GM19025 (cell line): ENCODE measurements at regions not wholly inside any gene's neighbourhood (a gene's known extent, or its start where the extent isn't known, plus 50 kb on each side); places are given as distances from the start of the nearest gene placed in this dataset.
A peak's percentile ranks its signal among the peaks of the same experiment; 100 is the strongest.
"Not testable (repeated sequence)": the region's sequence is repeated elsewhere in the genome, so short reads cannot be mapped to it uniquely, and the experiment has no call there.

Source experiments
- ATAC-seq: cut with Tn5 transposase; IDR thresholded peaks from one replicate; pipeline ENCODE4 v1.9.1; 2021; ENCODE audit warnings: mild to moderate bottlenecking, low read depth, moderate library complexity; ENCODE audit not compliant: unreplicated experiment

DNA sequence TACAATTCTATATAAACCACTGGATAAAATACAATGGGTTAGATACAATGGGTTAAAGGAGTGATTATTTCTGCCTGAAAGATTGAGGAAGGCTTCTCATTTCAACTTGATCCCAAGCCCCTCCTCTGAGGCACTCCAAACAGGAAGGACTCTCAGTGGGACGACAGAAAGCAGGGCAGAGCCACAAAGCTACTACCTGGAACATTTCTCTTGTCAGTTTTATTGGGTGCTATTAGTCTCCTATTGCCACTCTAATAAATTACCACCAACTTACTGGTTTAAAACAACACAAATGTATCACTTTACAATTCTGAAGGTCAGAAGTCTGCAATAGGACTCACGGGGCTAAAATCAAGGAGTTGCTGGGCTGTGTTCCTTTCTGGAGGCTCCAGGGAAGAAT is 146.7 kb downstream of the MREG start:
- no peak for ATAC-seq

DNA sequence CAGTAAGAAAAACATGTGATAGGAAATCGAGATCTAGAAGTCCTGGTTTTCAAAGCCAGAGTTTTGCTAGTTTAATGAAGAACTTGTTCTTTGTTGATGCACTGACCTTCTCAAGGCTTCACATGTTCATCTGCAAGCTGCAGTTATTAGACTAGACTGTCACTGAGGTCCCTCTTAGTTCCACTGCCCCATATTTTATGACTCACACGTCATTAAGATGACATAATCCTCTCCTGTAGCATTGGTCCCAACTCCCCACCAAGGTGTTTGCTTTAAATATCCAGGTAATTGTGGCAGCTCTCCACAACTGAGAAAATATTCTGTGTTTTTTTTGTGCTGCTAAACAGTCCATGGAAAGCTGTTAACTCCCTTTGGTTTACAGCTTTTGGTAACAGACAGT is 149.7 kb downstream of the MREG start:
- ATAC-seq, result no peak

DNA sequence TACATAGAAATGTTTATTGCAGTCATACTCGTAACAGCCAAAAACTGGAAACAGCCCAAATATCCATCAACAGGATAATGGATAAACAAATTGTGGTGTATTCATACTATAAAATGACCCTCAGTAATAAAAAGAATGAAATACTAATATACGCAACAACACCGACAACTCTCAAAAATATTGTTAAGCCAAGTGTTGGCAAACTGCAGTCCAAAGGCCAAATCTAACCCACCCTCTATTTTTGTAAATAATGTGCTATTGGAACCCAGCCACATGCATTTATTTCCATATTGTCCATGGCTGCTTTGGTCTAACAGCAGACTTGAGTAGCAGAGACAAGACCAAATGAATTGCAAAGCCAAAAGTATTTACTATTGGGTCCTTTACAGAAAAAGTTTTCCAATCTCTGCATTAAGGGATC is 151.0 kb downstream of the MREG start:
- no peak for ATAC-seq

DNA sequence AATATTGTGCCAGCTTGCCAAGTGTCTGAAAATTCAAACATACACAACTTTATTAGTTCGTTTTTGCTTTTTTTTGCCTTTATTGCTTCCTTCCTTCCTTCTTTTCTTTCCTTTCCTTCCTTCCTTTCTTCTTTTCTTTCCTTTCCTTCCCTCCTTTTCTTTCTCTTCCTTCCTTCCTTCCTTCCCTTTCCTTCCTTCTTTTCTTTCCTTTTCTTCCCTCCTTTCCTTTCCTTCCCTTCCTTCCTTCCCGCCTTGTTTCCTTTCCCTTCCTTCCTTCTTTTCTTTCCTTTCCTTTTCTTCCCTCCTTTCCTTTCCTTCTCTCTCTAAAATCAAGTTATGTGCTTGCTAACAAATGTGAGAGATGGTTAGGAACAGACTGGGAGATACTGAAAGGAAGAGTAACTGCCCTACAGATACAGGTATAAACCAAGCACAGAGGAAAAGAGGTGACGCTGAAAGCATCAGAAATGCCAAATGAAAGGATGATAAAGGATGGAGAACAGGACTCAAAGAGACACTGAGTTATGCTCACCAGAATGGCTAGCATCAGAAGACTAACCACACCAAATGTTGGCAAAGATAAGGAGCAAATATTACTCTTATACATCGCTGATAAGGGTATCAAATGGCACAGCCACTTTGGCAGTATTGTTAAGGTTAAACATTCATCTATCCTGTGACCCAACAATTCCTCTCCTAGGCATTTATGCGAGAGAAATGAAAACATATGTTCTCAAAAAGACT is 151.6 kb downstream of the MREG start:
- no peak for ATAC-seq

DNA sequence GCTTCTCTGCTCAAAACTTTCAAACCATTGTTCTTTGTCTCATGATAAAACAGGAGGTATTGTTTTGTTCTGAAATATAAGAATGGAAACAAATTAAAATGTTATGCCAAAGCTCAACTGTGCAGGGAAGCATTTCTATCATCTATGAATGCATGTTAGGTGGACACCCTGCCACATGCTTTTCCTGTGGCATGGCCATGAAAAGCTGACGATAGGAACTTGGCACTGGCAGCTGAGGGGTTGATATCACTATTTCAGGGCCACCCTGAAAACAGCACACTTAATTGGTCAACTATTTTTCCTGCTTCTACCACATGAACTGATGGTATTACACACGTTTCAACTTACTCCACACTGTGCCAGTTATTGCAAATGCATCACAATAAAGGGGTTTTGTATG is 157.3 kb downstream of the MREG start:
- no peak for ATAC-seq

DNA sequence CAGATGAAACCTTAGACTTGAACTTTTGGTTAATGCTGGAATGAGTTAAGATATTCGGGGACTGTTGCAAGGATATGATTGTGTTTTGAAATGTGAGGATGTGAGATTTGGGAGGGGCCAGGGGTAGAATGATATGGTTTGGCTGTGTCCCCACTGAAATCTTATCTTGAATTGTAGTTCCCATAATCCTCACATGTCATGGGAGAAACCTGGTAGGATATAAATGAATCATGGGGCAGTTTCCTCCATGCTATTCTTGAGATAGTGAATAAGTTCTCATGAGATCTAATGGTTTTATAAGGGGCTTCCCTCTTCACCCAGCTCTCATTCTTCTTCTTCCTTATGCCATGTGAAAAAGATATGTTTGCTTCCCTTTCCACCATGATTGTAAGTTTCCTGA is 158.0 kb downstream of the MREG start:
- ATAC-seq, result not testable (repeated sequence)

DNA sequence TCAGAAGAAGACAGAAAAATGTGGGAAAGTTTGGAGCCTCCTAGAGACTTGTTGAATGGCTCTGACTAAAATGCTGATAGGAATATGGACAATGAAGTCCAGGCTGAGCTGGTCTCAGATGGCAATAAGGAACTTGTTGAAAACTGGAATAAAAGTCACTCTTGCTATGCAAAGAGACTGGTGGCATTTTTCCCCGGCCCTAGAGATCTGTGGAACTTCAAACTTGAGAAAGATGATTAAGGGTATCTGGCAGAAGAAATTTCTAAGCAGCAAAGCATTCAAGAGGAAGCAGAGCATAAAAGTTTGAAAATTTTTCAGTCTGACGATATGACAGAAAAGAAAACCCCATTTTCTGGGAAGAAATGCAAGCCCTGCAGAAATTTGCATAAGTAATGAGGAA is 159.3 kb downstream of the MREG start:
- ATAC-seq, result no peak

DNA sequence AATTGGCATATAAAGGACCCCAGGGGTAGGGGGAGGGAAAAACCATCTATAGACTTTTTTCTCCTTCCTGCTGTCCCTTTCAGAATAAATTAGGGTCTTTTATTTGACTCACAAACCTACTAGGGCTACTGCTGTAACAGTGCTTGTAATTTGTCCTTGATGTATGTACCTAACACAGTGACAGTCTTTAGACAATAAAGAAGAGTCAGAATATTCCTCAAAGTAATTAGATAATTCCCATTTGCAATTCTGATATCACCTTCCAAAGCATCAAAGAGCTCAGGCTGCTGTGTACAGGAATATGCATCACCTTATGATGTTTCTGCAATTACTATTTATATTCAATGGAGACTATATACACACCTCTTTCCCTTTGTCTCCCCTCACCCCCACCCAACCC is 161.7 kb downstream of the MREG start:
- no peak for ATAC-seq

DNA sequence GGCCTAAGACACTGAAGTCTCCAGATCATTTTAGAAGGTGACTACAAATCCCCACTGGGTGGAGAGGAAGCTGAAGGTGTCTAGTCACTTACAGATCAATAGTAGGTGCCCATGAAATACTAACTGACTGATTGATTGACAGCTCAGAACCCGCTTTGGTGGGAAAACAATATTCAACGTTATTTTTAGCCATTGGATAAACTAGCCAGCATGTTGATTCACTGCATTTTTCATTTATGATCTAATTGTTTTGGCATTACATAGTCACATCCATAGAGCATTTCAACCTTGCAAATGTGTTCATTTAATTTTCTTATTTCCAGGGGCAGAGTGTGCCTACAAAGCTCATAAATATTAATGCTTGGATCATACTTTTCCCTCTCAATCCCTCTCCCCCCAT is 162.3 kb downstream of the MREG start:
- ATAC-seq, result no peak

DNA sequence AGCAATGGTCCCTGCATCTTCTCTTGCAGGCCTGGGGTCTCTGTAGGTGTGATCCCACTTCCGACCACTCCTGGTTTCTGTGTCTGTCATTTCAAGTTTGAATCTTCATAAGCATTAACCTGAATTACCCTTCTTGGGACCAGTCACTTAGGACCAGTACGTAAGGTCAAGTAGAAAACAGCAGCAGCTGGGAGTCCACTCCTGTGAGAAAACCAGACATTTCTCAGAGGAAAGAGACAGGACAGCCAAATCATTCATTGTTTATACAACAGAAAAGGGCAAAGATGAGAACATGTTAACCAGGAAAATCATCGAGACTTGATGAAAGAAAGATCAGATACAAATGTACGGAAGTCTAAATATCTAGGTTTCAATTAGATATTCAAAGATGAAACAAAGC is 163.0 kb downstream of the MREG start:
- ATAC-seq, result no peak

DNA sequence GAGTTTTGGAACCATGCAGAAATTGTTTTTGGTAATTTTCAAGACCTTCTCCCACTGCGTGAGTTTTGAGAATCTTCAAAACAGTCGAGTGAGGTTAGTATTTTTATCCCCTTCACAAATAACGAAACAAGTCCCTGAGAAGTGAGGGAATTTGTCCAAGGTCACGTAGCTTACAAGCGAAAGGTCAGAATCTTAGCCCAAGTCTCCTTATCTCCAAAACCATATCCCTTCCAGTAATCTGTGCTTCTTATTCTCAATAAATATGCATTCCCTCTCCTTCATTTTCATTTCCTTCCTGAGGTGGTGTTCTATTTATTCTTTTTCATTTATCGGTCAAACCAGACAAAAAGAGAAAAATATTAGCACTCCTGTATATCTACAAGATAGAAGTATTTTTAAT is 163.6 kb downstream of the MREG start:
- ATAC-seq, result no peak

DNA sequence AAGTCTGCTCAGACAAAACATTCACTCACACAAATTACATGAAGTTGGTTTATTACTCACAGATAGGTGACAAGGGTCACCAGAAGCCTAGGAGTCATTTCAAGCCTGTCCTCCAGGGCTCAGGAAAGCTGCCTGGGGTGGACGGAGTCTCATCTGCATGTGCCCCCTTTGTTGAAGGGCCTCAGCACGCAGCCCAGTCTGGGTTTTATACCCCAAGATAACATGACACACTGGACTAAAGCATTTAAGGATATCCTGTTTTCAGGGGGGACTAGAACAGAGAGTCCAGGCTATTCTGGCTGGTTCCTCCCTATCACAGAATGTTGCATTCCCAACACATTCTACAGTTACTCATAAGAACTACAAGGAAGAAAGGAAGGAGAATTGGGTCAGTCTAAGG is 164.7 kb downstream of the MREG start:
- ATAC-seq, result no peak

DNA sequence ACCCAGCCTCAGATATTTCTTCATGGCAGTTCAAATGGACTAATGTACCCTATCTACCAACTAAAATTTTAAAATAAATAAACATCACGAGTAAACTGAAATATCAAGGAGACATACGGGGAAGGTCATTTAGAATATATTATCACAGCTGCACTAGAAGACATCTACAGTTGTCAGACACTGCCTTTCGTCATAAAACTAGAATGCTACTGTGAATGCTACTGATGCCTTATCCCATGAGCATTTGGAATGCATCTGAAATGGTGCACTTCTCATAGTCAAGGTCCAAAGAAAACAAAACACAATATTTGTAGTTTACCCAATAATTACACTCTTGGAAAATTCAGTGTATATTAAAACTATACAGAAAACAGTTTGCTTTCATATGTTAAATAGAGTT is 165.2 kb downstream of the MREG start:
- no peak for ATAC-seq

DNA sequence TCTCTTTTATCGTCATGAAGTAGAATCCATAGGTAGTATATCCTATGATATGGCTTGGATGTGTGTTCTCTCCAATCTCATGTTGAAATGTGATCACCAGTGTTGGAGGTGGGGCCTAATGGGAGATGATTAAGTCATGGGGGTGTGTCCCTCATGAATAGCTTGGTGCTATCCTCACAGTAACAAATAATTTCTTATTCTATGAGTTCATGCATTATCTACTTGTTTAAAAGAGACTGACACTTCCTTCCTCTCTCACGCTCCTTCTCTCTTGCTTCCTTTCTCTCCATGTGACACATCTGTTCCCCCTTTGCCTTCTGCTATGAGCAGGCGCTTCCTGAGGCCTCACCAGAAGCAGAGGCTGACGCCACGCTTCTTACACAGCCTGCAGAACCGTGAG is 165.6 kb downstream of the MREG start:
- ATAC-seq, result no peak

DNA sequence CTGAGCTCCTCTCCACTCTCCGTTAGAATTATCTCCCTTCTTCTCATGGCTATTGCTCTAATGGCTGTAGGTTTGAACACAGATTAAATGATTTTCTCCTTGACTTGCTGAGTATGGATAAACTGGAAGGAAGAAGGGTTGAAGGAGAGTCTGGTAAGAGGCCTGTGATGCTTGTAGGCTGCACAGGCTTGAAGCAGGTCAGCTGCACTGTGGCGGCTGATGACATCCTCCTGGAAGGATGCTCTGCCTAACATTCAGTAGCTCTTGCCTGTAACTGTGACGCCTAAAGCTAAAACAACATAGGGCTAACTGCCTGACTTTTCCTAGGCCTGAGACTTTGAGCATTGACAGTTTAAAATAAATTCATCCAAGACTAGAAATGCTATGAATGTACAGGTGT is 166.3 kb downstream of the MREG start:
- ATAC-seq, result no peak

DNA sequence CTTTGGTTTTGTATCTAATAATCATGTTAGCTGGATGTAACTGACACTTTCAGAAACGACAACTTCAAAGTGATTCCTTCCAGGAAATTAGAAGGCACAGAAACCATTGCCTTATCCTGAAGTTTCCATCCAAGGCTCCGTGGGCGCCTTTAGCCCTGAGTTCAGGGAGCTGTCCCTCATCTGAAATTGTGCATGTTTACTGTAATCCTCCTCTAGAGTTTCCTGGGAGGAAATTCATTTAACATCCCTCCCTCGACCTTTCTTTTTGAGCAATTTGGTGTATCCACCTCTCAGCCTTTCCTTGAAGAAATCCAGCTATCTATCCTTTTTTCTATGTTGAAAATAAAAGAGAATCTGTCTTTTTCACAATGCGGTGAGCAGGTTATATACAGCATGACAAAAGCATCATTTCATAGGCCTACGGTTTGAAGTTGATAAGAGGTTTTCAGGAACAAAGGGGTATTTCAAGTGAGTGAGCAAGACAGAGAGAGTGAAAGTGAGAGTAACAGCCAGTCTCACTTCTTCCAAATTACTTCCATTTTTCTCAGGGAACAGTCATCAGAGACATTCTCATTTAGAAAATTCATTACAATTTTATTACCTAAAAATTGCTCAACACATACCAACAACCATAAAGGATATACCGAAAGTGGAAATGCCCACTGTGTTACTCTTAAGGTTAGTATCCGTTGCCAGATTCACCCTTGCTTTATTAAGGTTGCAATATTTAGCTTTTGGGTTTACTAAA is 167.3 kb downstream of the MREG start:
- ATAC-seq, result peak; percentile 57

DNA sequence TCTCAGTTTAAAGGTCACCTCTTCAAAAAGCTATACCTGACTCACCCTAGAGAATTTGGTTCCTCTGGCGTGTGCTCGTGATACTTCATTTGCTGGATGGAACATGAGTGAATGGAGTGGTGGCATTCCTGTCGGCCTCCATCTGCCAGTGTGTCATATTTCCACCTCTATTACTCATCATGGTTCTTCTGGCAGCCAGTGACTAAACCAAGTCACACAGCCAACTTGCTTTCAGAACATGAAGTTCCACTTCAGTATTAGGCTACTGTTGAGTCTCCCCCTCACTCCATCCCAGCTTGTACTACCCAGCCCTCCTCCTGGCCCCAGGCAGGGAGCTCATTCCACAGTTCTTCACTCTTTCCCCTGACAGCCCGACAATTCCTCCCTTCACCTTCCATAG is 169.8 kb downstream of the MREG start:
- ATAC-seq, result no peak

DNA sequence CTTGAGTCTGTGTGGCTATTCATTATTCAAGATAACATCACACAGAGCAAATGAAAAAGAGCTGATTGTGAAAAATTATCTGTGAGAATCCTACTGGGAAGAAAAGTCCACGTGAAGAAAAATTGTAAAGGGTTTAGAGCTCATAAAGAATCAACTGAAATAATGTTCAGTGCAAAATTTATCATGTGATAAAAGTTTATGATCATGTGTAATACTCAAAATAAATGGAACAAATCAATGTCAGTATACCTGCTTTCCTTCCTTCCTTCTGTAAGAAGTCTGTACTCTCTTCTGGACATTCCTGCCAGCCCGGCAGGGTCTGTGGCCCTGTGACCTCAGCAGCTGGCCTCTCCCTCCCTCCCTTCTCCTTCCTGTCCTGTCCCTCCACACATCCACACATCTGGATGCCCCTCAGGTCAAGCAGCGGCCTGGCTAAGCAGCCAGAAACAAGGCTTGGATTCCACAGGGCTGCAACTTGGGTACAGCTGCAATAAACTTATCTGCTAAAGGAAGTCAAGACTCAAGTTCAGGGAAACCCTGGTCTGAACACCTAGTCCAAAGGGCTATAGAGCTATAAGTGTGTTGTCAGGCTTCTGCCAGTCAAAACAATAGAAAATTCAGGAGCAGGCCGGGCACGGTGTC is 172.1 kb downstream of the MREG start:
- ATAC-seq, result no peak

DNA sequence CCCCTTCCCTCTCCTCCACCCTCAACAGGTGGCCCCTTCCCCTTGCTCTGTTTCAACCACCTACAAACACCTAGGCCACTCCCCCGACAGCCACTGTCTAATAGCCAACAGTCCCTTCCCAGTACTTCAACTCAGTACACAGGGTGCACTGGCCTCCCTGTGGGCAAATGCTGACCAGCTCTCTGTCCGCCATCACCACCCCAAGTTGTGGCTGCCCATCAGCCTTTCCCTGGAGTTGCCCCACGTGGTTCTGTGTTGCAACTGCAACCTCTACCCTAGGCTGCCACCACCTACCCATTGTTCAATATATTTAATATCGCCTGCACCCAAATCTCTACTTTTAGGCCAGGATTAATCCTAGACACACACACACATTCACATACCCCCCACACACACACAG is 173.5 kb downstream of the MREG start:
- no peak for ATAC-seq

DNA sequence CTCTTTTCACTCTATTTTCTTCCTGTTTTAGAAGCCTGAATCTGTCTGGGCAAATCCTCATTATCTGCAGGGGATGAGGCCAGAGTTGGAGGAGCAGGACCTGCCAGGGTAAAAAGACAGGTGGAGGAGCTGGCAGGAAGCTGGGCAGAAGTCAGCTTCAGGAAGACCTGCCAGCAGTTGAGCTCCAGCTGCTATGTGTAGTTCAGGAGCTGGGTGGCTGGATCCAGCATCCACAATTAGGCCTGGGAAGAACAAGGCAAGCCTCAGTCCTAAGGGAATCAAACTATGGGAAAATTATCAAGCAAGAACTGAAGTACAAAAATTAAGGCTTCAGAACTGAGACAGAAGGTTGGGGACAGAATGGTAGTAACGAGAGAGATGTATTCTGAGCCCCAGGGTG is 174.0 kb downstream of the MREG start:
- no peak for ATAC-seq

DNA sequence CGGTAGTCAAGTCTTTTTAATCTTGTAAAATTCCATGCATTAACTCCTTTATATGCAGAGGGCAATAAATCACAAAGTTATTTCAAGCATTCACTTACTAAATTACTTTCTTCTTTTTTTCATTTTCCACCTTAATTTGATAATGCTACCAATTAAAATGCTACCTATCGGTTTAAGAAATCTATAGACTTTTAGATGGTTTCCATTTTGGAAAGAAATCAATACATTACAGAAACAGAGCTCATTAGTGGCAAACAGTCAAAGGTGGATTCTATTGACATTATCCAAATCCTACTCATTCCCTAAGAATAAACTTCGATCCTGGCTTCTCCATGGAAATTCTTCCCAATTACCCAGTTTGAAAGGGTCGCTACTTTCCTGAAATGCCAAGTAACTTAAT is 176.5 kb downstream of the MREG start:
- ATAC-seq, result no peak

DNA sequence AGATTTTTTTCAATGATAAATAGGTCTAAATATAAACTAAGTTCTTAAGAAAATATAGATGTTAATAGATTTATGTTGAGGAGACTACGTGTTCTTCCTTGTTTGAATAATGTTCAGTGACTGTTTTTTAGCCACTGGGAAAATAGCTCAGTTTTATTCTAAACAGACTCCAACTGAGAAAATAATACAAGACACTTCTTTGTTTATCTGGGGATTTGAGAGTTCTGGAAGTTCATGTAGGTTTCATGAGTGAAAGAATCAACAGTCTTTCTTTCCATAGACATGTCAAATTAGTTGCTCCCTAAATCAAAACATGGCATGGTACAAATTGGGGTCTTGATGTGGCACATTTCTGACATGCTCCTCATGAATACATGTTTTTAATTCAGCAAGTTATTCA is 177.7 kb downstream of the MREG start:
- no peak for ATAC-seq
